Activated effector memory CD4-positive, alpha-beta T cell treated with anti-CD3 and anti-CD28 coated beads, Interleukin-2, amount 50 U/mL, for 16 hours (primary cell): ENCODE measurements at regions not wholly inside any gene's neighbourhood (a gene's known extent, or its start where the extent isn't known, plus 50 kb on each side); places are given as distances from the start of the nearest gene placed in this dataset.

Experiments
- DNase-seq: peaks from one replicate; pipeline ENCODE4 v3.0.0-alpha.2; 2020

GRCh38 chr12:127690161-127690560 lies 576.8 kb upstream of the TMEM132C start:
- no peak for DNase-seq

- no peak for DNase-seq
Measured at GRCh38 chr12:127696963-127697362, 570.0 kb upstream of the TMEM132C start.

DNA sequence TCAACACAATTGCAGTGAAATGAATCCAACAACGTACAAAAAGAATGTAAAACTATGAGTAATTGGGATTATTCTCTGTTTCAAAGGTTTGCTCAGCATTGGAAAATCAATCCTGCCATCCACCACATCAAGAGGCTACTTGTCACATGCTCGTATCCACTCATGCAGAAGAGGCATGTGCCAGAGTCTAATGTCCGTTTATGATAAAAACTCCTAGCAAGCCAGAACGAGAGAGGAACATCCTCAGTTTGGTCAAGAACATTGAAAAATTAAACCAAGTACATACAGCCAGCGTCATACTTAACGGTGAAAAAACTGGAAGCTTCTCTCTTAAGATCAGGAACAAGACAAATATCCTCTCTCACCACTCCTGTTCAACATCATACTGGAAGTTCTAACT lies 563.9 kb upstream of the TMEM132C start:
- no peak for DNase-seq

GRCh38 chr12:127711108-127711507 lies 555.9 kb upstream of the TMEM132C start:
- DNase-seq, result no peak

- DNase-seq, result no peak
Measured at GRCh38 chr12:127712561-127712960, 554.4 kb upstream of the TMEM132C start.

DNA sequence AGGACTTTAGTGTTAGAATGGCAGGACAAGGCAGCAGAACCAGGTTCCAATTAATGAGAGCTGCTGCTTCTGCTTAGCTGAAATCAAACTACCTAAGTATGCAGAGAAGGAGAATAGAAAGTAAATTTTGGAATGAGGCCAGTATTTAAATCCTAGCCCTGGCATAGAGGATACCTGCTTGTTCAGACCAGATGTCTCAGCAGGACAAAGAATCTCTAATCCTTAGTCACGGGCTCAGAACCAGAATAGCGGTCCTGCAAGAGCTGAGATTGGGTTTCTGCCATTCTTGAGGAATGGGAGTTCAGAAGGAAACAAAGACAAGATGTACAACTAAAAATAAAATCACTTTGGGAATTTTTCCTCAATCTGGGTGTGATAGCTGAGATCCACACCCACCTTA lies 550.8 kb upstream of the TMEM132C start:
- DNase-seq, result no peak

- DNase-seq, result no peak
Measured at GRCh38 chr12:127717278-127717677, 549.7 kb upstream of the TMEM132C start.

DNA sequence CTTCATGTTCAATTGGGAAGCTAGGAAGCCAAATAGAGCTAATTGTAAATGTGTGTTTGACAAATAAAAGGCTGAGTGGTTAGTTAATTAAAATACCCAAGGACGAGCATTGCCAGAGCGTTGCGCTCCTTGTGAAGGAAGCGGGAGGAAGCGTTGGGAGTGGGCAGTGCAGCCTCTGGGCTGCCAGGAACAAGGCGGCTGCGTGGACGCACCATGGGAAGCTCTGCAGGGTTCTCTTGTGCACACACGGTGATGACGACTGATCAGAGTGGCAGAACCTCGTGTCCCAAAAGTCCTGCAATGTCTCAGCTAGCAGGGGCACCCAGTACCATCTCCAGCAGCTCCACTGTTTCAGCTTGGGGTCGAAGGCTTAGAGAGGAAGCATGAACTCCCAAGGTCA lies 546.6 kb upstream of the TMEM132C start:
- no peak for DNase-seq

GRCh38 chr12:127722611-127723010 lies 544.4 kb upstream of the TMEM132C start:
- no peak for DNase-seq

DNA sequence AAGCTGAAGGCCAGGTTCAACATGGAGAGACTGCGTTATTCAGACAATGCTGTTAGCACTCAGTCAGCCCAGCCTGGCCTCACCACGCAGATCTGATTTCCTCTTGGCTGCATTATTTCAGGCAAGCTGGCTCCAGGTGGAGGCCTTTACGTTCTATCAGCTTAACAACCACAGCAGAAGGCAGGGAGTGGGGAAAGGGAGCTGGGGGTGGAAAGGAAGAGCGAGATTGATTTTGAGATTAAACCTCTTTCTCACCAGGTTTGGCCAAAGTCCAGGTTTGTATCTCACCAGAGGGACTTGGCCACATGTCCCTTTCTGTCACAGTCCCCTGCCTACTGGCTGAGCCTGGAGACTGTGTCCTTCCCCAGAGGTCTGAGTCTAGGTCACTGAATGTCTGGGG lies 543.7 kb upstream of the TMEM132C start:
- DNase-seq, result no peak

GRCh38 chr12:127726671-127727315 lies 540.2 kb upstream of the TMEM132C start:
- no peak for DNase-seq

GRCh38 chr12:127728285-127728684 lies 538.7 kb upstream of the TMEM132C start:
- DNase-seq, result no peak

DNA sequence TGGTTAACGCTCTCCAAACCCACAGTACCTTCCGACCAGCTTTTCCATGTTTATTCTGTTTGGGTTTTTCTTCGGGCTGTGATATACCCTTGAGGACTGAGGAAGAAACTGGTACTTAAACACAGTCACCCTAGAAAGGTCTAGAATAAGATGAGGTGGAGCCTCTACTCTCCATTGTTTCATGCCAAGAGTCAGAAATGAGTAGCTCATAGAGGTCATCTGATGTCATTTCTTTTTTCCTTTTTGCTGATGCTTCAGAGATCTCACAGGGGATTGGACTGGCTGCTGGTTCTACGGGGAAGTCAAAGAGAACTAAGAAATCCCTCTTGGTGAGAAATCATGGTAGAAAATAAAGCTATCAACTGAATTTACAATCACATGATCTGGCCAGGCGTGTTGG lies 538.2 kb upstream of the TMEM132C start:
- no peak for DNase-seq

DNA sequence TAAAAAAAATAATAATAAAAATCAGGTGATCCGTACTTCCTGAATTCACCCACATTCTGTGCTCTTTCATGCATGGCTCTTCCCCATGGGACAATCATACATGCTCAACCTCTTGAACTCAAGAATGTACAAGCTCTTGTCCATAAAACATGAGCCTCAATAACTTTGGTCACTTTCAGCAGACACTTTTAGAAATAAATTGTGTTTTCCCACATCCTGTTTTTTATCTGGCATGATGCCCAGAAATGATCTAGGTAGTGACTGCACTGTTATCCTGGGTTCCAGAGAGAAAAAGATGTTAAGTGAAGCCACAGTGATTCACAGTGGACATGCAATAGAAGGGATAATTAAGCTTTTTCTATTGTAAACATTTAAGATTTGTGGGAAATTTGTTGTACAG lies 537.6 kb upstream of the TMEM132C start:
- DNase-seq, result no peak

DNA sequence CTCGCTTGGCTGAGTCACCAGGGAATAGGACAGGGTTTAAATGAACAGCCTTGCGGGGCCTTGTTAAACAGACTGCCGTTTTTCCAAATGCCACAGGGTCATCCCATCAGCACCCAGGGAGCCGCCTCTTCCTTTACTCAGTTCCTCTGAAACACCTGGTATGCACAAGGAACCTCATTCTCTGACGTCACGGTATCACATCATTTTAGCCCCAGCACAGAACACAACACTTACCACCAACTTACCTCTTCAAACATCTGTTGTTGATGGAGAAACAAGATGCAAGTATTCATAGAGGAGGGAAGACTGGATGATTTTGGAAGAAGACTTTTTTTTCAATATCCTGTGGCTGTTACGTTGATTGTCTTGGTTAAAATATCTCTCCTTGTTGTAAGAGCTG lies 535.3 kb upstream of the TMEM132C start:
- DNase-seq, result no peak

GRCh38 chr12:127742231-127742630 lies 524.7 kb upstream of the TMEM132C start:
- DNase-seq, result no peak

DNA sequence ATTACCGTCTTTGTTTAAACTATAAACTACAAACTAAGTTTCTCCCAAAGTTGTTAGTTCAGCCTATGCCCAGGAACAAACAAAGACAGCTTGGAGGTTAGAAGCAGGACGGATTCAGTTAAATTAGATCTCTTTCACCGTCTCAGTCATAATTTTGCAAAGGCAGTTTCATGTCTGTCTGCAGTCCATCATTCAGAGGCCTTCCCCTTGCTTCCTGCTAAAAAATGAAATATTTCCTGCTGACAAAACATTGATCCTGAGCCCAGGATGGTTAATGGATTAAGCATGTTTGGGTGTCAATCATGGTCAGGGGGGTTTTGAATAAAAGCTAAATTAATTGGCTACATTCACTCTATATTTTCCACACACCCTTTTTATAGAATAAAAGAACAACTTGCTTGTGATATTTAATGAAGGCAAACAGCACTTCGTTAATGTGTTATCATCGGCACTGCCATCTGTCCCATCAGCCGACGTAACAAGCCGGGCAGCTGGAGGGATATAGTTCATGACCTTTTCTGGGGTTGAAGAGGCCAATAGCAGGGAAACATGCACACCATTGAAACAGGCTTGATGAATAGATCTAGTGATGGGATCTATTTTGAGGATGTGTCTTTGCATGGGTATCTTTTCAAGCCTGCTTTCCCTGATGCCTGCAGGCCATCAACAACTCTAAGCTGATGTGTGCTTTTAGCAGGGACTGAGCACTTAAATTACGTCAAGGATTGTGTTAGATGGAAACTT lies 521.3 kb upstream of the TMEM132C start:
- DNase-seq, result no peak

- no peak for DNase-seq
Measured at GRCh38 chr12:127749416-127749815, 517.6 kb upstream of the TMEM132C start.

DNA sequence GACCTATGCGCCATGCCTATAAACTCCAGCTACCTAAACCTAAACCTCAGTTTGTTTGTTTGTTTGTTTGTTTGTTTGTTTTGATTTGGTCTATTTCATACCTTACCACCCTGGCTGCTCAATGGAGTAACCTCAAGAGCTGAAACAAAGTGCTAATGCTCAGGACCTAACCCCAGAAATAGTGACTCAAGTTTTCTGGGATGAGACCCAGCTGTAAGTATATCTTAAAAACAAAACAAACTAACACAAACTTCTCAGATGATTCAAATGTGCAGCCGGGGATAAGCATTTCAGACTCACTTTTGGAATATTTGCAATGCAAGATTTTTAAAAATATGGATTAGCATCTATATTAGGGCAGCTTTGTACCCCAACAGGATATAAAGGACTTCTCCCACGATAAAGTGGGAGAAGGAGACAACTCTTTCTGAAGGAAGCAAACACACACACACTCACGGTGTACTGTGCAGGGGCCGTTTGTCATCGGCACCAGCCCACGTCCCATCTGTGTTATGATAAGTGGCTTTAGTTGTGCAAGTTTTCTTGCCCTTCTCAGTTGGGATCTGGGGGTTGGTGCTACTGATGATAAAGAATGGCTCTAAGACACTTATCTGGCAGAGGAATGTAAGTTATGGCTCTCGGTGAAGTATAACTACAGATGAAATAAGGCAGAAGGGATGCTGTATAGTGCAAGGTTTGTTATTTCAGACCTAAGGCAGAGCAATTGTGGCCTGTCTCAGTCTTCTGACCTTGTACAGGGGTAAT lies 516.7 kb upstream of the TMEM132C start:
- no peak for DNase-seq

DNA sequence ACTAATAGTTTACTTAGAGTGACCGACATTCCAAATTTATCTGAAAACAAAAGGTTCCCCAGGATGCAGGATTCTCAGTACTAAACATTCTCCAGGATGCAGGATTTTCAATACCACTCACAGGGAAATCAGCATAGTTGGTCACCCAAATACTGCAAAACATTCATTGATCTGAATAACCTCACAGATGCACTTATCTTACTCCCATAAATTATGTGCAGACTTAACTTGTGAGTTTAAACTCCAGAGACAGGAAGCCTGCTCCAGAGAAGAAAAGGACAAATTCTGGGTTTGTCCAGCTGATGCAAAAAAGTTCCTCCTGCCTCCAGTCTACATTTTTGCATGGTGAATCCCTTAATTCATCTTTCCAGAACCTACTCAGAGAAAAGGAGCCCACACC lies 514.2 kb upstream of the TMEM132C start:
- no peak for DNase-seq

GRCh38 chr12:127760357-127760756 lies 506.6 kb upstream of the TMEM132C start:
- no peak for DNase-seq

DNA sequence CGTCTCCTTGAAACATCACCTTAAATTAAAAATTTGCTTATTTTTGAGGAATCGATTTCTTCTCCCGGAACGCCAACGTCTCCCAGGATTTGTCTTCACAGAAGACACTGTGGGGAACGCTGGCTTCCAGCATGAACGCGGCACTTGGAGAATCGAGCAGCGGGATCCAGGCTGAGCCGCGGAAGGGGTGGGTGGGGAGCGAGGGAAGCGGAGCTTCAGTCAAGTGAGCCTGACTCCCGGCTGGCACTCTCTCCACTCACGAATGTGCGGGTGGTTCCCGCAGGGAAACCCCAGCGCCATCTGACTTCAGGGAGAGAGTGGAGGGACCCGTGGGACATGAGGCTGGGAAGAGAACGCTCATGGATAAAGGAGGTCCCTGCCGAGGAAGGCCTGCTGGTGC lies 506.0 kb upstream of the TMEM132C start:
- no peak for DNase-seq

GRCh38 chr12:127761880-127762279 lies 505.1 kb upstream of the TMEM132C start:
- no peak for DNase-seq

DNA sequence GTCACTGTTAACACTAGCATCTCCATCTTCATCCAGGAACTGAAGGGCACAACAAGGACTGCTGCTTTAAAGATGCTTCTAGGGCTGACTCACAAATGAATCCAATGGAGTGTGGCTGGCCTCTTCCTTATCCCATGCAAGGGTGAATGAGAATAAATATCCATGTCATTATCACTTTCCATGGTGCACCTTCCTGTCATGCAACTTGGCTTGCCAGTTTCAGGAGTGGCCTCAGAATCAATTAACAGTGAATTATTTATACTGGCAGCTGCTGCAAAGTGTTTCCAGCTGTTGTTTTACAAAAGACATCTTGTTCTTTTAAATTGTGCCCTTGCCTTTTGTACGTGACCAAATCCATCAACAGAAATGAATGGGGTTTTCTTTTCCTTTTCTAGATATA lies 499.3 kb upstream of the TMEM132C start:
- DNase-seq, result no peak
